Brain microvascular endothelial cell (primary cell): ENCODE measurements at regions not wholly inside any gene's neighbourhood (a gene's known extent, or its start where the extent isn't known, plus 50 kb on each side); places are given as distances from the start of the nearest gene placed in this dataset.
"Not testable (repeated sequence)": the region's sequence is repeated elsewhere in the genome, so short reads cannot be mapped to it uniquely, and the experiment has no call there.

Experiments
- DNase-seq: peaks from one replicate; pipeline ENCODE4 v3.0.0-alpha.2; 2020
- H3K27ac ChIP-seq: fragments of 250-450 bp; sonication (Bioruptor Pico); 2 replicates; pipeline ENCODE4 v1.5.1; 2020; ENCODE audit warnings: mild to moderate bottlenecking, moderate library complexity
- H3K27me3 ChIP-seq: fragments of 250-450 bp; sonication (Bioruptor Pico); replicated peaks from 2 replicates; pipeline ENCODE4 v1.5.1; 2020; ENCODE audit warnings: mild to moderate bottlenecking
- H3K36me3 ChIP-seq: fragments of 250-450 bp; sonication (Bioruptor Pico); replicated peaks from 2 replicates; pipeline ENCODE4 v1.5.1; 2020; ENCODE audit warnings: mild to moderate bottlenecking
- H3K4me3 ChIP-seq: 2 replicates; pipeline ENCODE4 v1.5.1; 2011; ENCODE audit warnings: low read depth, mild to moderate bottlenecking, control low read depth, low read length, moderate library complexity
- in situ Hi-C: cut with HindIII; loops from 2 replicates; pipeline ENCODE4 v1.10.0; 2017; ENCODE audit warnings: low sequenced_read_pairs, low pct_ligation_motif_present
- TF ChIP-seq, protein P1 (sequence below): IDR thresholded peaks from 2 replicates; pipeline ENCODE4 v1.5.1; 2011; ENCODE audit warnings: low read depth, mild to moderate bottlenecking, moderate library complexity, low read length, control low read depth, inconsistent platforms; ENCODE audit errors: missing control alignments

DNA sequence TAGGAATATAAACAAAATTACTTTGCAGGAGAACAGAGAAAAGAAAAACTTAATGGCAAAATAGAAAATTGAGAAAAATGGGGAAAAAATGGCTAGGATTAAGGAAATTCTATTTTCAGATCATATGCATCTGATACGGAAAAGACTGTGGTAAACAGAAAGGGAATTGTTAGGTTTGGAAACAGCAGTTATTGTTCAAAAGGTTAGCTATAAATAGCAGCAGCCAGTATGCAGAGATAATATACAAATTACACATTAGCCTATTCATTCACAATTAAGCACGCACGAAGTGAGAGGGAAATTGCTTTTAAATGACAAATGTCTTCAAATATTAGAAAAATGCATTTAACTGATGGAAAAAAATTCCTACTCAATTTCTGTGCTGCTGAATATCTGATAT, 224.1 kb upstream of the FAM3C start:
- no peak overlapping the region for H3K4me3 ChIP-seq
- DNase-seq, result no peak
- in situ Hi-C loops, result no loop called here
- no peaks in the 10 kb centered on the region for H3K36me3 ChIP-seq
- H3K27me3 ChIP-seq, result no peaks in the 10 kb centered on the region
- H3K27ac ChIP-seq, result no peak overlapping the region
- TF ChIP-seq, protein P1, sequence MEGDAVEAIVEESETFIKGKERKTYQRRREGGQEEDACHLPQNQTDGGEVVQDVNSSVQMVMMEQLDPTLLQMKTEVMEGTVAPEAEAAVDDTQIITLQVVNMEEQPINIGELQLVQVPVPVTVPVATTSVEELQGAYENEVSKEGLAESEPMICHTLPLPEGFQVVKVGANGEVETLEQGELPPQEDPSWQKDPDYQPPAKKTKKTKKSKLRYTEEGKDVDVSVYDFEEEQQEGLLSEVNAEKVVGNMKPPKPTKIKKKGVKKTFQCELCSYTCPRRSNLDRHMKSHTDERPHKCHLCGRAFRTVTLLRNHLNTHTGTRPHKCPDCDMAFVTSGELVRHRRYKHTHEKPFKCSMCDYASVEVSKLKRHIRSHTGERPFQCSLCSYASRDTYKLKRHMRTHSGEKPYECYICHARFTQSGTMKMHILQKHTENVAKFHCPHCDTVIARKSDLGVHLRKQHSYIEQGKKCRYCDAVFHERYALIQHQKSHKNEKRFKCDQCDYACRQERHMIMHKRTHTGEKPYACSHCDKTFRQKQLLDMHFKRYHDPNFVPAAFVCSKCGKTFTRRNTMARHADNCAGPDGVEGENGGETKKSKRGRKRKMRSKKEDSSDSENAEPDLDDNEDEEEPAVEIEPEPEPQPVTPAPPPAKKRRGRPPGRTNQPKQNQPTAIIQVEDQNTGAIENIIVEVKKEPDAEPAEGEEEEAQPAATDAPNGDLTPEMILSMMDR, result no peak

DNA sequence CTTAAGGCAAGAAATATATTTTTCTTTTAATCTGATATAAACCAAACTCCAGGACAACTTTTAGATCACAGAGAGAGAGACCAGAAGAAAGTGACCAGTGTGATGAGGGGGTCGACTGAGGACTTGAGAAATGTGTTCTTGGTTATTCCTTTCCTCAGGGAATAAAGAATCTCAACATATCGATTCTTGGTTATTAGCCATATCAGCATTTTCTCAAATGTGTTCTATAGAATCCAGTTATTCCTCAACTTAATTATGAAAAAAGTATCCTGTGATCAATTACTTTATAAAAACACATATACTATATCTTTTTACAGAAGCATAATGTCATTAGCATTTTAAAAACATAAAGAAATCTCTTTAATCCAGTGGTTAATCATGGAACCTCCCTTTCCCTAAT, 222.1 kb upstream of the FAM3C start:
- Histone ChIP-seq H3K36me3 (no peaks in the 10 kb centered on the region), H3K27ac (no peak overlapping the region), H3K27me3 (no peaks in the 10 kb centered on the region), H3K4me3 (no peak overlapping the region)
- no peak for DNase-seq
- in situ Hi-C loops, result no loop called here
- TF ChIP-seq, protein P1, result no peak

DNA sequence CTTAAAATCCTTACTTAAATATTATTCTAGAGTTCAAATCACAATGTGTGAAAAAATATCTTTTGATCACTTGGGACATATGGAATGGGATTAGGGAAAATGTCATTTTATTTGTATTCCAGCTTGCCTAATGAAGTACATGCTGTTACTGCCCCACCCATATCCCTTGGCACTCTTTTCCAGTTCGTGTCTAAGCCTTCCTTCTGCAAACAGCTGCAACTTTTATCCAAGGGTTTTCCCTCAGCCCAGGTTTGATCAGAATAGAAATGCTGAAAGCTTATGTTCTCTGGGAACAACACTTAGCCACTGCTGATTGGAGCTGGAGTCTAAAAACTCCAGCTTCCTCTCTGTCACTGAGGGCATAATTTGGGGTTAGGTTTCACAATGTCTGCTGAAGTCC, 214.1 kb upstream of the FAM3C start:
- Histone ChIP-seq H3K27me3 (no peaks in the 10 kb centered on the region), H3K27ac (no peak overlapping the region), H3K4me3 (no peak overlapping the region), H3K36me3 (no peaks in the 10 kb centered on the region)
- TF ChIP-seq, protein P1, result no peak
- in situ Hi-C loops, result no loop called here
- no peak for DNase-seq

DNA sequence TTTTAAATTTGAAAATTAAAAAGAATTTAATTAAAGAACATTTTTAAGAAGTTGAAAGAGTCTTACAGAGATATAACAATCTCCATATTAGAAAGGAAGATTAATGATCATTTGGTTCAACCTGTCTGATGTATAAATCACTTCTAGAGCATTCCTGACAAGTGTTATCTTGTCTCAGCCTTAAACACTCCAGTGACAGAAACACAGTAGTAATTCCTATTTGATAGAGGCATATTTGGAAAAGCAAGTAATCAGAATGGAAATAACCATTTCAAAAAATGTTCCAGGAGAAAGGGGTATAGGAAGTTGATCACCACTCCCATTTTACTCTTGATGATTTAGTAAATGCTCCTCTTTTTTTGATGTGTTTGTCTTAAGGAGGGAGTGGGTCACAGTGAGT, 213.1 kb upstream of the FAM3C start:
- in situ Hi-C loops, result no loop called here
- TF ChIP-seq, protein P1, result no peak
- Histone ChIP-seq H3K36me3 (no peaks in the 10 kb centered on the region), H3K4me3 (no peak overlapping the region), H3K27me3 (no peaks in the 10 kb centered on the region), H3K27ac (no peak overlapping the region)
- no peak for DNase-seq

DNA sequence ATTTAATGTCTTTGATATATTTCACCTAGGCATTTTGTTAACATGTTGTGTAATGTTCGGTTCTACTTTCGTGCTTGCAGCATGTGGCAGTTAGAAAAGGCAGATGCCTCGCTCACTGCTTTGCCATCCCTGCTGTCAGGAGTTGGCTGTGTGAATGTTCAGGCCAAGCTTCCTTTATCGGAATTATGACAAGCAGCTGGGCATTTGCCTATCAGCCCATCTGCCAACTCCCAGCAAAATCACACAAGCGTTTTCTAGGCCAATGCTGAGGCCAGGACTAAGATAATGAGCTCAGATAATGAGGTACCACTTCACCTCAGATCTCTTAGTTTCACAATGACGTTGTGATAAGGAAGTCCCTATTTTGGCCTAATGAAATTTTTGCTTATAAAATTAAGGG, 212.7 kb upstream of the FAM3C start:
- Histone ChIP-seq H3K4me3 (no peak overlapping the region), H3K27ac (no peak overlapping the region), H3K36me3 (no peaks in the 10 kb centered on the region), H3K27me3 (no peaks in the 10 kb centered on the region)
- no peak for DNase-seq
- TF ChIP-seq, protein P1, result no peak
- in situ Hi-C loops, result no loop called here

DNA sequence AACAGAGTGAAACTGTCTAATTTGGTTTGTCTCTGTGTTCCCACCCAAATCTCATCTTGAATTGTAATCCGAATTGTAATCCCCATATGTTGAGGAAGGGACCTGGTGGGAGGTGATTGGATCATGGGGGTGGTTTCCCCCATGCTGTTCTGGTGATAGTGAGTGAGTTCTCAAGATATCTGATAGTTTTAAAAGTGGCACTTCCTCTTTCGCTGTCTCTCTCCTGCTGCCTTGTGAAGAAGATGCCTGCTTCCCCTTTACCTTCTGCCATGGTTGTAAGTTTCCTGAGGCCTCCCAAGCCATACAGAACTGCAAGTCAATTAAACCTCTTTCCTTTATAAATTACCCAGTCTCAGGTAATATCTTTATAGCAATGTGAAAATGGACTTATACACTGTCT, 212.1 kb upstream of the FAM3C start:
- H3K27ac ChIP-seq, DNase-seq, H3K27me3 ChIP-seq, H3K36me3 ChIP-seq, H3K4me3 ChIP-seq, in situ Hi-C loops: not testable (repeated sequence)
